ENCODE measurements at regions not wholly inside any gene's neighbourhood (a gene's known extent, or its start where the extent isn't known, plus 50 kb on each side); places are given as distances from the start of the nearest gene placed in this dataset.
"Not testable (repeated sequence)": the region's sequence is repeated elsewhere in the genome, so short reads cannot be mapped to it uniquely, and the experiment has no call there.

DNA sequence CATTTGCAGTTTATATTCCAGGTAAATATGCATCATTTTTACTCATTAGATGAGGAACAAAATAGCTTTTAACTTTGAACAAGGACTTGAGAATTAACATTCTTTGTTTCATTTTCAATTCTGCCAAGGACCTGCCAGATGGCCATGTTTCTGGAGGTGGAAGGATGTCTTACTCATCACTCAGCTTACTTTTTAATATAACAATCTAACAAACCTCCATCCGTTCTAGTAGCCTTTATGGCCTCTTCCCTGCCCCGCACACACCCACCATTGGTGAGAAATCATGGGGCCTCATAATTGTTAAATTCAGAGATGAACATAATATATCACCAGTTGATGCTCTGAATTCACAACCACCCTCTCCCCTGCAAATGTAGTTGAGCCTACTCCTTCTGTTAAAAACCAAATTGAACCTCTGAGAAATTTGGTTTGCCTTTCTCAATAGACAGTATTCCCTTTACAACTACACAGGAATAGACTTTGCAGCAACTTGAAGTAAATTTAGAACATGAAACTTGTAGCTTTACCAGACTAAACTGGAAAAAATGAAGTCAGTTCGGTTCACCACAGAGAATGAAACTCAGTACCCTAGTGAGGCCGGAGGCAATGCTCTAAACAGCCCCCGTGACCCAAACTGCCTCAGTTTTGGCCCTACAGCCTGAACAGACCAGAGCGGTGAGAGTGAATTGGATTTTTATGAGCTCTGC is 50.1 kb upstream of the ACSL4 start:
- Histone ChIP-seq H3K4me2 (no peak overlapping the region), H3K4me1 (replicated peaks; ENCODE audit: insufficient read depth) (0 out of 2 replicates have a peak, but pooled peaks cover 8% of the 10 kb centered on the region), H3K9me2 (ENCODE audit: insufficient read depth) (no peaks in the 10 kb centered on the region), H3K9me3 (ENCODE audit: insufficient read depth, low read depth) (no peaks in the 10 kb centered on the region), H3F3A (ENCODE audit: insufficient read depth, low read depth) (no peaks in the 10 kb centered on the region), H3K79me2 (ENCODE audit: low read depth) (no peaks in the 10 kb centered on the region), H2AFZ (no peak overlapping the region; the same call in 1 of the 2 replicates), H3K27me3 (ENCODE audit: insufficient read depth, low read depth) (no peaks in the 10 kb centered on the region), H3K27ac (no peak overlapping the region), H4K20me1 (ENCODE audit: insufficient read depth) (no peaks in the 10 kb centered on the region), H3K4me3 (no peak overlapping the region), H3K36me3 (ENCODE audit: low read depth) (no peaks in the 10 kb centered on the region)
- CTCF ChIA-PET: no interaction called here
- TF ChIP-seq, protein P1, sequence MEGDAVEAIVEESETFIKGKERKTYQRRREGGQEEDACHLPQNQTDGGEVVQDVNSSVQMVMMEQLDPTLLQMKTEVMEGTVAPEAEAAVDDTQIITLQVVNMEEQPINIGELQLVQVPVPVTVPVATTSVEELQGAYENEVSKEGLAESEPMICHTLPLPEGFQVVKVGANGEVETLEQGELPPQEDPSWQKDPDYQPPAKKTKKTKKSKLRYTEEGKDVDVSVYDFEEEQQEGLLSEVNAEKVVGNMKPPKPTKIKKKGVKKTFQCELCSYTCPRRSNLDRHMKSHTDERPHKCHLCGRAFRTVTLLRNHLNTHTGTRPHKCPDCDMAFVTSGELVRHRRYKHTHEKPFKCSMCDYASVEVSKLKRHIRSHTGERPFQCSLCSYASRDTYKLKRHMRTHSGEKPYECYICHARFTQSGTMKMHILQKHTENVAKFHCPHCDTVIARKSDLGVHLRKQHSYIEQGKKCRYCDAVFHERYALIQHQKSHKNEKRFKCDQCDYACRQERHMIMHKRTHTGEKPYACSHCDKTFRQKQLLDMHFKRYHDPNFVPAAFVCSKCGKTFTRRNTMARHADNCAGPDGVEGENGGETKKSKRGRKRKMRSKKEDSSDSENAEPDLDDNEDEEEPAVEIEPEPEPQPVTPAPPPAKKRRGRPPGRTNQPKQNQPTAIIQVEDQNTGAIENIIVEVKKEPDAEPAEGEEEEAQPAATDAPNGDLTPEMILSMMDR (conservative IDR thresholded peaks at IDR 0.05): no peak
- no peak for TF ChIP-seq EZH2 (IDR thresholded peaks at IDR 0.05; ENCODE audit: low read depth)
- no TSS peak for BruUV-seq (replicated peaks)
- POLR2A ChIA-PET (ENCODE audit: unreplicated experiment): no interaction called here
- DNase-seq: no peak
- intact Hi-C loops (cut with micrococcal nuclease; ENCODE audit: unreplicated experiment): no loop called here

DNA sequence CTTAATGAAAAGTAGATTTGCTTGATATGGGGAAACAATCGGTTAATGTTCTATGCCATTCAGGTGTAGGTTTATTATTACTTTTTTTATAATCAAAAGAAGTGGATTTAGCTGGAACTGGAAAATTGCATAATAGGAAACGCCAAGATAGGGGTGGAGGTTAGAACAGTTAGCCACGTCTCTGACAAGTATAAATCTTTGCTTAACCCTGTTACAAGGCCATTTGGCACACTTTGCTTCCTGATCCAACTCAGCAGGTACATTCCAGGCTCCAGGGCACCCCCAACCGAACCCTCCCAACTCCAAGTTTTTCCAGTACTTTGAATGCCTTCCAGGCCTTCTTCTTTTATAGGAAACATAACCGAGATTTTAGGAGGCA is 50.6 kb upstream of the ACSL4 start:
- intact Hi-C loops (cut with micrococcal nuclease; ENCODE audit: unreplicated experiment): no loop called here
- H3K4me1 ChIP-seq (replicated peaks; ENCODE audit: insufficient read depth): 0 out of 2 replicates have a peak, but pooled peaks cover 8% of the 10 kb centered on the region
- H3K4me3 ChIP-seq: no peak overlapping the region
- no peaks in the 10 kb centered on the region for H3K9me3 ChIP-seq (ENCODE audit: insufficient read depth, low read depth)
- no peaks in the 10 kb centered on the region for H3K9me2 ChIP-seq (ENCODE audit: insufficient read depth)
- H3F3A ChIP-seq (ENCODE audit: insufficient read depth, low read depth): no peaks in the 10 kb centered on the region
- ChIA-PET CTCF (no interaction called here), POLR2A (ENCODE audit: unreplicated experiment) (no interaction called here)
- H3K4me2 ChIP-seq: no peak overlapping the region
- no TSS peak for BruUV-seq (replicated peaks)
- H2AFZ ChIP-seq: no peak overlapping the region
- H4K20me1 ChIP-seq (ENCODE audit: insufficient read depth): no peaks in the 10 kb centered on the region
- no peak for TF ChIP-seq EZH2 (IDR thresholded peaks at IDR 0.05; ENCODE audit: low read depth)
- TF ChIP-seq, protein P1 (conservative IDR thresholded peaks at IDR 0.05): no peak
- H3K79me2 ChIP-seq (ENCODE audit: low read depth): no peaks in the 10 kb centered on the region
- no peak overlapping the region for H3K27ac ChIP-seq
- DNase-seq: no peak
- no peaks in the 10 kb centered on the region for H3K36me3 ChIP-seq (ENCODE audit: low read depth)
- no peaks in the 10 kb centered on the region for H3K27me3 ChIP-seq (ENCODE audit: insufficient read depth, low read depth)

DNA sequence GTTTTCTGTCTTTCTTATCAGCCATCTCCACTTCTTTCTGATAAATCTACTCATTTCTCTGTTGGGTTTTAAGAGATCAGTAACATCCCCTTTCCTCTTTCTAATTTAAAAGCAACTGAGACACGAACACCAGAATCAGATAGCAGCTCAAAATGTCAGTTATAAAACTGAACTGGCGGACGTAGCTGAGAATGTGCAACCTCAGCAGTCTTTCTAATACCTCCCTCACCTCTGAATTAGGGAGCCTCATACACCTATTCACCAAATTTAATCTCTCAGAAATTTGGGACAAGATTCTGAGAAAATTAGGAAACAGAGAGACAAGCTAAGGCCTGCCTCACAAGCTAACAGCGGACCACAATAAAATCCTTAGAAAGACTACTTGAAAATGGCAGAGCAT is 52.0 kb upstream of the ACSL4 start:
- CTCF ChIA-PET: no interaction called here
- H3K27me3 ChIP-seq (ENCODE audit: insufficient read depth, low read depth): no peaks in the 10 kb centered on the region
- H3K9me3 ChIP-seq (ENCODE audit: insufficient read depth, low read depth): no peaks in the 10 kb centered on the region
- DNase-seq: no peak
- H3K4me3 ChIP-seq: no peak overlapping the region
- intact Hi-C loops (cut with micrococcal nuclease; ENCODE audit: unreplicated experiment): no loop called here
- H4K20me1 ChIP-seq (ENCODE audit: insufficient read depth): no peaks in the 10 kb centered on the region
- no peaks in the 10 kb centered on the region for H3K79me2 ChIP-seq (ENCODE audit: low read depth)
- no TSS peak for BruUV-seq (replicated peaks)
- no peak overlapping the region for H3K27ac ChIP-seq
- H2AFZ ChIP-seq: no peak overlapping the region; the same call in 1 of the 2 replicates
- no peaks in the 10 kb centered on the region for H3K36me3 ChIP-seq (ENCODE audit: low read depth)
- TF ChIP-seq, protein P1 (conservative IDR thresholded peaks at IDR 0.05): no peak
- H3F3A ChIP-seq (ENCODE audit: insufficient read depth, low read depth): no peaks in the 10 kb centered on the region
- H3K4me2 ChIP-seq: no peak overlapping the region
- H3K9me2 ChIP-seq (ENCODE audit: insufficient read depth): no peaks in the 10 kb centered on the region
- 0 out of 2 replicates have a peak, but pooled peaks cover 8% of the 10 kb centered on the region for H3K4me1 ChIP-seq (replicated peaks; ENCODE audit: insufficient read depth)
- POLR2A ChIA-PET (ENCODE audit: unreplicated experiment): no interaction called here

DNA sequence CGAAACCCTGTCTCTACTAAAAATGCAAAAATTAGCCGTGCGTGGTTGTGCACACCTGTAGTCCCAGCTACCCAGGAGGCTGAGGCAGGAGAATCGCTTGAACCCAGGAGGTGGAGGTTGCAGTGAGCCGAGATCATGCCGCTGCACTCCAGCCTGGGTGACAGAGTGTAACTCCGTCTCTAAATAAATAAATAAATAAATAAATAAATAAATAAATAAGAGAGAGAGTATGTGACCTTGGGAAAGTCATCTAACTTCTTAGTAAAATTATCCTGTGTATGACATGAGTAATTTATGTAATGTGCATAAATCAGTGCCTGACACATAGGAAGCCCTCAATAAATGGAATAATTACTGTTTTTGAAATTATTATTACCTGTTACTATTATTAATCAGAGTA is 57.5 kb upstream of the ACSL4 start:
- POLR2A ChIA-PET (ENCODE audit: unreplicated experiment); H3K27ac ChIP-seq; intact Hi-C loops (cut with micrococcal nuclease; ENCODE audit: unreplicated experiment); H3K9me3 ChIP-seq (ENCODE audit: insufficient read depth, low read depth); DNase-seq; CTCF ChIA-PET; H3K4me3 ChIP-seq; H3K9me2 ChIP-seq (ENCODE audit: insufficient read depth); H3K27me3 ChIP-seq (ENCODE audit: insufficient read depth, low read depth); H3F3A ChIP-seq (ENCODE audit: insufficient read depth, low read depth); H3K79me2 ChIP-seq (ENCODE audit: low read depth); H3K4me2 ChIP-seq; H4K20me1 ChIP-seq (ENCODE audit: insufficient read depth); H2AFZ ChIP-seq; BruUV-seq (replicated peaks); H3K36me3 ChIP-seq (ENCODE audit: low read depth): not testable (repeated sequence)
- H3K4me1 ChIP-seq (replicated peaks; ENCODE audit: insufficient read depth): peaks cover 14% of the 10 kb centered on the region
